ENCODE measurements at regions not wholly inside any gene's neighbourhood (a gene's known extent, or its start where the extent isn't known, plus 50 kb on each side); places are given as distances from the start of the nearest gene placed in this dataset.

DNA sequence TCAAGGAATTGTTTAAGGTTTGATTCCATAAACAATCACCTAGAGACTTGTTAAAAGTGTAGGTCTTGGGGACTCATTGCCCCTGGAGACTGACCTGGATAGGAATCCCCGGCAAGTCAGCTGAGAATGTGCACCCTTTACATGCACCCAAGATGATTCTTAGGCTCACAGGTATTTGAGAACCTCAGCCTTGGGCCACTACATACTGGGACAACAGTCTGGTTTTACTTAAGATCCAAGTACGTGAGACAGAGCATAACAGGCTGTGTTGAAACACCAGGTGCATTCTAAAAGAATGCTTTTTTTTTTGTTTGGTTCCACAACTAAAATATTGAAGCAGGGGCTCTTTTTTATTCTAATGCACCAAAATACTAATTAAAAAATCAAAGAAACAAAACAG lies 215.8 kb downstream of the TMX3 start:
- DNase-seq, result no peak
- Histone ChIP-seq H3K27me3 (ENCODE audit: control insufficient read depth, insufficient read depth, low read length) (no peaks in the 10 kb centered on the region), H3K4me1 (ENCODE audit: control insufficient read depth, insufficient read depth, low read length) (no peaks in the 10 kb centered on the region), H3K9me3 (ENCODE audit: control insufficient read depth, low read depth, low read length) (no peaks in the 10 kb centered on the region), H3K27ac (ENCODE audit: low read length) (no peak overlapping the region), H3K4me3 (ENCODE audit: low read length) (no peak overlapping the region), H3K36me3 (ENCODE audit: control insufficient read depth, insufficient read depth, low read length) (no peaks in the 10 kb centered on the region)
- no CpG with 5 or more reads among the region's 2 CpGs for WGBS (ENCODE audit: insufficient coverage, low lambda C conversion rate)

DNA sequence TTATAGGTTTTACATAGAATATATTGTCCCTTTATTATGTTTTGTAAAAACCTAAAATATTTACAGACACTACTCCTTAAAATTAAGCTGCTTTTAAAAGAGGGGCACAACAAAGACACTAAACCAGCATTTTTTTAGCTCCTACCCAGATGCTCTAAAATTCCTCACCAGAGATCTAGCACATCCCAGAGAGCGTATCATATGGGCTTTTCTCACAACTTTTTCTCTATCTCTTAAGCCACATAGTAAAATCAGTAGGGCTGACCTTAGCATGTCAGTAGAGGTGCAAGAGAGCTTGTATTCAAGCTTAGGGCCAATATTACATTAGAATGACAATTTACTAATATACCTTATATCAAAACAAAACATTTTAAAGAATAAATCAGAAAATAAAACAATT lies 216.3 kb downstream of the TMX3 start:
- no peak overlapping the region for H3K4me3 ChIP-seq (ENCODE audit: low read length)
- no peaks in the 10 kb centered on the region for H3K9me3 ChIP-seq (ENCODE audit: control insufficient read depth, low read depth, low read length)
- DNase-seq, result no peak
- 100% methylated on average over 1 of the region's 1 CpG for WGBS (ENCODE audit: insufficient coverage, low lambda C conversion rate)
- H3K27ac ChIP-seq (ENCODE audit: low read length), result no peak overlapping the region
- no peaks in the 10 kb centered on the region for H3K4me1 ChIP-seq (ENCODE audit: control insufficient read depth, insufficient read depth, low read length)
- no peaks in the 10 kb centered on the region for H3K27me3 ChIP-seq (ENCODE audit: control insufficient read depth, insufficient read depth, low read length)
- H3K36me3 ChIP-seq (ENCODE audit: control insufficient read depth, insufficient read depth, low read length), result no peaks in the 10 kb centered on the region

GRCh38 chr18:68498185-68498584 lies 216.7 kb downstream of the TMX3 start:
- H3K4me3 ChIP-seq (ENCODE audit: low read length), result no peak overlapping the region
- DNase-seq, result no peak
- H3K4me1 ChIP-seq (ENCODE audit: control insufficient read depth, insufficient read depth, low read length), result no peaks in the 10 kb centered on the region
- 100% methylated on average over 1 of the region's 1 CpG for WGBS (ENCODE audit: insufficient coverage, low lambda C conversion rate)
- no peaks in the 10 kb centered on the region for H3K36me3 ChIP-seq (ENCODE audit: control insufficient read depth, insufficient read depth, low read length)
- no peaks in the 10 kb centered on the region for H3K27me3 ChIP-seq (ENCODE audit: control insufficient read depth, insufficient read depth, low read length)
- H3K27ac ChIP-seq (ENCODE audit: low read length), result no peak overlapping the region
- H3K9me3 ChIP-seq (ENCODE audit: control insufficient read depth, low read depth, low read length), result no peaks in the 10 kb centered on the region

GRCh38 chr18:68494802-68495581 lies 219.9 kb downstream of the TMX3 start:
- H3K27ac ChIP-seq (ENCODE audit: low read length), result no peak overlapping the region
- DNase-seq, result peak; percentile 16 to 30

DNA sequence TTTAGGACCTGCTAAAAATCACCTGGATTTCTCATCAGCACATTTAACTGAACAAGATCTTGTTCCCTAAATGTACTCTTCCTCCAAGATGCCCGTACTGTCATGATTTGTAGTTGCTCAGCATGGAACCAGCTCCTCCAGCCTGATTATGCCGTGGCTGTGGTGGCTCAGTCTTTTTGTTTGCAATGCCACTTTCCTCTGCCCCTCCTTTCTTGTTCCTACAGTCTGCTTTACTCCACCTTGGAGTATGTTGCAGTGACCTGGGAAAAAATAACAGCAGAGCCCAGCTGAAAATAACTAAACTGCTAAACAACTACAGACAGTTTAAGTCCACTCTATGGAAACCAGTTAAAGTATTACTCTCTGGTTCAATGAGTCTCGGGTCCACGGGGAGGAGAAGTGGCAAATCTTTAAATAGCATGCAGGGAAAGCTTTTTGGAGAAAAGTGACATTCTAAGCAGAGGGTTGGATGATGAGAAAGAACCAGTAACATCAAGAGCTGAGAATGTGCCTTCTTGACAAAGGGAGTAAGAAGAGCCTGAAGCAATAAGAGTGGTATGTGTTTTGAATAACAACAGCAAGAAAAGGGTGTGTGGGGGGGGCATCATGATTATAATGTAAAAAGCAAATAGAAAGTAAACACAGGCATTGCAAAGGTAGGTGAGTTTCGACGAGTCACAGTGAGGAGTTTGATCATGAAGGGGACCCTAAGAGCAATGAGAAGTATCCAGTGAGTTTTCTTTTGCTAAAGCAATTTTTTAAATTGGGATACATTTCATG lies 225.7 kb downstream of the TMX3 start:
- Histone ChIP-seq H3K36me3 (ENCODE audit: control insufficient read depth, insufficient read depth, low read length) (no peaks in the 10 kb centered on the region), H3K27me3 (ENCODE audit: control insufficient read depth, insufficient read depth, low read length) (no peaks in the 10 kb centered on the region), H3K4me1 (ENCODE audit: control insufficient read depth, insufficient read depth, low read length) (no peaks in the 10 kb centered on the region), H3K27ac (ENCODE audit: low read length) (no peak overlapping the region), H3K4me3 (ENCODE audit: low read length) (no peak overlapping the region), H3K9me3 (ENCODE audit: control insufficient read depth, low read depth, low read length) (no peaks in the 10 kb centered on the region)
- WGBS (ENCODE audit: insufficient coverage, low lambda C conversion rate), result 57% methylated on average over 2 of the region's 6 CpGs
- no peak for DNase-seq

More at GRCh38 chr18:68494802-68495581, 219.9 kb downstream of the TMX3 start:
- 60% methylated on average over 1 of the region's 3 CpGs for WGBS (ENCODE audit: insufficient coverage, low lambda C conversion rate)
- Histone ChIP-seq H3K36me3 (ENCODE audit: control insufficient read depth, insufficient read depth, low read length) (no peaks in the 10 kb centered on the region), H3K4me3 (ENCODE audit: low read length) (no peak overlapping the region), H3K4me1 (ENCODE audit: control insufficient read depth, insufficient read depth, low read length) (no peaks in the 10 kb centered on the region), H3K27me3 (ENCODE audit: control insufficient read depth, insufficient read depth, low read length) (no peaks in the 10 kb centered on the region), H3K9me3 (ENCODE audit: control insufficient read depth, low read depth, low read length) (no peaks in the 10 kb centered on the region)

DNA sequence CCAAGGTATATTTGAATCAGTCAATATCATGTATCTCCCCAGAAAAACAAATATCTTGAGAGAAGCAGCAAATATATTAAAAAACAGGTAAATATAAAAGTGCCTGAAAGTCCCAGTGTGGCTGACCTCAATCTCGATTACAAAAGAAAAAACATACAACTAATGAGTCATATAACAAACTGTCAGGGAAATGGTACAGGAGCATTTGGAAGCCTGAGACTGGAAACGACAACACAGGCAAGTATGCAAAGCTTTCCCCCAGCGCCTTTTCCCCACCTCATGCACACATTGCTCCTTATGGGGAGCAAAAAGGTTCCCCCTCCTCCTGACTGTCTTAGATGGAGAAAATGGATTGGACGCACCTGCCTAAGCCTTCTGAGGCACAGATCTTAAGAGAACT lies 230.7 kb downstream of the TMX3 start:
- DNase-seq, result no peak
- Histone ChIP-seq H3K4me3 (ENCODE audit: low read length) (no peak overlapping the region), H3K9me3 (ENCODE audit: control insufficient read depth, low read depth, low read length) (no peaks in the 10 kb centered on the region), H3K27ac (ENCODE audit: low read length) (no peak overlapping the region), H3K4me1 (ENCODE audit: control insufficient read depth, insufficient read depth, low read length) (no peaks in the 10 kb centered on the region), H3K27me3 (ENCODE audit: control insufficient read depth, insufficient read depth, low read length) (no peaks in the 10 kb centered on the region), H3K36me3 (ENCODE audit: control insufficient read depth, insufficient read depth, low read length) (no peaks in the 10 kb centered on the region)
- WGBS (ENCODE audit: insufficient coverage, low lambda C conversion rate), result 80% methylated on average over 1 of the region's 4 CpGs

GRCh38 chr18:68482815-68483214 lies 232.1 kb downstream of the TMX3 start:
- no CpG with 5 or more reads among the region's 3 CpGs for WGBS (ENCODE audit: insufficient coverage, low lambda C conversion rate)
- H3K27ac ChIP-seq (ENCODE audit: low read length), result no peak overlapping the region
- no peaks in the 10 kb centered on the region for H3K4me1 ChIP-seq (ENCODE audit: control insufficient read depth, insufficient read depth, low read length)
- H3K4me3 ChIP-seq (ENCODE audit: low read length), result no peak overlapping the region
- no peaks in the 10 kb centered on the region for H3K36me3 ChIP-seq (ENCODE audit: control insufficient read depth, insufficient read depth, low read length)
- H3K27me3 ChIP-seq (ENCODE audit: control insufficient read depth, insufficient read depth, low read length), result no peaks in the 10 kb centered on the region
- H3K9me3 ChIP-seq (ENCODE audit: control insufficient read depth, low read depth, low read length), result no peaks in the 10 kb centered on the region
- peak in 1 of 2 donors; percentile 8 for DNase-seq

GRCh38 chr18:68480196-68480595 lies 234.7 kb downstream of the TMX3 start:
- WGBS (ENCODE audit: insufficient coverage, low lambda C conversion rate), result 80% methylated on average over 1 of the region's 4 CpGs
- no peaks in the 10 kb centered on the region for H3K4me1 ChIP-seq (ENCODE audit: control insufficient read depth, insufficient read depth, low read length)

DNA sequence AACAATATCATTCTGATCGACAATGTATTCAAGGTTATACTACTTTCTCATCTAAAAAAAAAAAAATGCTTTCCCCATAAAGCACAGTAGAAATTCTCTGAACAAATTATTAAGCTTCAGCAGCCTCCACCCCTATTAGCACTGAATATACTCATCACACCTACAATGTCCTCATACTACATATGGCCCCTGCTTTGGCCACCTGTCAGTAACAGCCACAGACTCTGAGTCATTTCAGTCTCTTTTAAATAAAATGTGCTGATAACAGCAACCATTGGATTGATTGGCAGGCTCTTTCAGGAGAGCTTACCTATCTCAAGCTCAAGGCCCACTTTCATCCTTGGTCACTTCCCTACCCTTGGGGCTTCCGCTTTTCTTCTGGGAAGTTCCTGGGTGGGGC lies 236.7 kb downstream of the TMX3 start:
- no peaks in the 10 kb centered on the region for H3K27me3 ChIP-seq (ENCODE audit: control insufficient read depth, insufficient read depth, low read length)
- 100% methylated on average over 1 of the region's 2 CpGs for WGBS (ENCODE audit: insufficient coverage, low lambda C conversion rate)
- no peaks in the 10 kb centered on the region for H3K9me3 ChIP-seq (ENCODE audit: control insufficient read depth, low read depth, low read length)
- H3K27ac ChIP-seq (ENCODE audit: low read length), result no peak overlapping the region
- H3K4me1 ChIP-seq (ENCODE audit: control insufficient read depth, insufficient read depth, low read length), result no peaks in the 10 kb centered on the region
- H3K4me3 ChIP-seq (ENCODE audit: low read length), result no peak overlapping the region
- H3K36me3 ChIP-seq (ENCODE audit: control insufficient read depth, insufficient read depth, low read length), result no peaks in the 10 kb centered on the region
- DNase-seq, result no peak

More at GRCh38 chr18:68480196-68480595, 234.7 kb downstream of the TMX3 start:
- no peaks in the 10 kb centered on the region for H3K36me3 ChIP-seq (ENCODE audit: control insufficient read depth, insufficient read depth, low read length)
- no peak overlapping the region for H3K4me3 ChIP-seq (ENCODE audit: low read length)
- H3K27ac ChIP-seq (ENCODE audit: low read length), result no peak overlapping the region
- DNase-seq, result peak in 1 of 2 donors; percentile 10
- no peaks in the 10 kb centered on the region for H3K9me3 ChIP-seq (ENCODE audit: control insufficient read depth, low read depth, low read length)
- no peaks in the 10 kb centered on the region for H3K27me3 ChIP-seq (ENCODE audit: control insufficient read depth, insufficient read depth, low read length)

DNA sequence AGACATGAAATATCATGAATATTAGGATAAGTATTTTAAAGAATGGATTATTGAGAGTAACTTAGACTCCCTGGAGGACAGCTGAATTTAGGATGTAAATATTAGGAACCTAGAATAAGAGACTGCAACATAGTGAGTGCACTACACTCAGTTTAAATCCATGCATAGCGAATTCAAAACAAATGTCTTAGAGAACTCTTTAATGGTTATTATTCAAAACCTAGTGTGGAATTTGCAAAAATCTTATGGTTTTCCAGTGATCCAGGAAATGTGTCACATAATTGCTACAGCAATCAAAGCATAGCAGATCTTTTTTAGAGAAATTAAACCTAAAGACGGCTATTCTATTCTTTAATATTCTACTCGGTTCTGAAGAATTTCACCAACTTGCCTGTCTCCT lies 239.0 kb downstream of the TMX3 start:
- WGBS (ENCODE audit: insufficient coverage, low lambda C conversion rate), result 94% methylated on average over 2 of the region's 3 CpGs
- H3K4me1 ChIP-seq (ENCODE audit: control insufficient read depth, insufficient read depth, low read length), result no peaks in the 10 kb centered on the region
- DNase-seq, result no peak
- H3K27me3 ChIP-seq (ENCODE audit: control insufficient read depth, insufficient read depth, low read length), result no peaks in the 10 kb centered on the region
- no peak overlapping the region for H3K4me3 ChIP-seq (ENCODE audit: low read length)
- no peaks in the 10 kb centered on the region for H3K36me3 ChIP-seq (ENCODE audit: control insufficient read depth, insufficient read depth, low read length)
- no peak overlapping the region for H3K27ac ChIP-seq (ENCODE audit: low read length)
- no peaks in the 10 kb centered on the region for H3K9me3 ChIP-seq (ENCODE audit: control insufficient read depth, low read depth, low read length)
